ENCODE measurements at regions not wholly inside any gene's neighbourhood (a gene's known extent, or its start where the extent isn't known, plus 50 kb on each side); places are given as distances from the start of the nearest gene placed in this dataset.

DNA sequence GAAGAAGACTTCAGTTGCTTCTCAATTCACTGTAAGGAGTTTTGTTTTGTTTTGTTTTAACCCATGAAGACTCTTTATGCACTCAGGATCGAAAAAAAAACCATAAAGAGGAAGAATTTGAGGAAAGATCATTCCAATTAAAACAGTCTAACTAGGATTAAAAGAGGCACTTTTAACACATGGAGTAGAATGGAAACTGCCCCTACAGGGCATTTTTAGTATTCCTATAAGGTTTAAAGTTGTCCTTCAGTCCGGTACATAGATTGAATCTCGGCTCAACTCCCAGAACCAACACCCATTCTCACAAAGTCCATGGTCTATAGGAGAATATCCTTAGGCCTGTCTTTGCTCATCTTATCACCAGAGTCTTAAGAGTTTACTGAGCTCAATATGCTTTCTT lies 469.6 kb downstream of the DTWD2 start:
- no peaks in the 10 kb centered on the region for H3K4me1 Mint-ChIP-seq
- H3K27ac Mint-ChIP-seq, result no peak overlapping the region
- DNase-seq (ENCODE audit: low spot score), result no peak
- no peaks in the 10 kb centered on the region for H3K36me3 Mint-ChIP-seq
- no peak overlapping the region for H3K4me3 Mint-ChIP-seq
- CTCF ChIA-PET, result no interaction called here
- ATAC-seq, result no peak
- TF ChIP-seq, protein P1, sequence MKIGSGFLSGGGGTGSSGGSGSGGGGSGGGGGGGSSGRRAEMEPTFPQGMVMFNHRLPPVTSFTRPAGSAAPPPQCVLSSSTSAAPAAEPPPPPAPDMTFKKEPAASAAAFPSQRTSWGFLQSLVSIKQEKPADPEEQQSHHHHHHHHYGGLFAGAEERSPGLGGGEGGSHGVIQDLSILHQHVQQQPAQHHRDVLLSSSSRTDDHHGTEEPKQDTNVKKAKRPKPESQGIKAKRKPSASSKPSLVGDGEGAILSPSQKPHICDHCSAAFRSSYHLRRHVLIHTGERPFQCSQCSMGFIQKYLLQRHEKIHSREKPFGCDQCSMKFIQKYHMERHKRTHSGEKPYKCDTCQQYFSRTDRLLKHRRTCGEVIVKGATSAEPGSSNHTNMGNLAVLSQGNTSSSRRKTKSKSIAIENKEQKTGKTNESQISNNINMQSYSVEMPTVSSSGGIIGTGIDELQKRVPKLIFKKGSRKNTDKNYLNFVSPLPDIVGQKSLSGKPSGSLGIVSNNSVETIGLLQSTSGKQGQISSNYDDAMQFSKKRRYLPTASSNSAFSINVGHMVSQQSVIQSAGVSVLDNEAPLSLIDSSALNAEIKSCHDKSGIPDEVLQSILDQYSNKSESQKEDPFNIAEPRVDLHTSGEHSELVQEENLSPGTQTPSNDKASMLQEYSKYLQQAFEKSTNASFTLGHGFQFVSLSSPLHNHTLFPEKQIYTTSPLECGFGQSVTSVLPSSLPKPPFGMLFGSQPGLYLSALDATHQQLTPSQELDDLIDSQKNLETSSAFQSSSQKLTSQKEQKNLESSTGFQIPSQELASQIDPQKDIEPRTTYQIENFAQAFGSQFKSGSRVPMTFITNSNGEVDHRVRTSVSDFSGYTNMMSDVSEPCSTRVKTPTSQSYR (CRISPR knock-in tag; IDR thresholded peaks at IDR 0.05), result no peak
- TF ChIP-seq, protein P2, sequence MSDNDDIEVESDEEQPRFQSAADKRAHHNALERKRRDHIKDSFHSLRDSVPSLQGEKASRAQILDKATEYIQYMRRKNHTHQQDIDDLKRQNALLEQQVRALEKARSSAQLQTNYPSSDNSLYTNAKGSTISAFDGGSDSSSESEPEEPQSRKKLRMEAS (CRISPR knock-in tag; IDR thresholded peaks at IDR 0.05), result no peak
- TF ChIP-seq, protein P3, sequence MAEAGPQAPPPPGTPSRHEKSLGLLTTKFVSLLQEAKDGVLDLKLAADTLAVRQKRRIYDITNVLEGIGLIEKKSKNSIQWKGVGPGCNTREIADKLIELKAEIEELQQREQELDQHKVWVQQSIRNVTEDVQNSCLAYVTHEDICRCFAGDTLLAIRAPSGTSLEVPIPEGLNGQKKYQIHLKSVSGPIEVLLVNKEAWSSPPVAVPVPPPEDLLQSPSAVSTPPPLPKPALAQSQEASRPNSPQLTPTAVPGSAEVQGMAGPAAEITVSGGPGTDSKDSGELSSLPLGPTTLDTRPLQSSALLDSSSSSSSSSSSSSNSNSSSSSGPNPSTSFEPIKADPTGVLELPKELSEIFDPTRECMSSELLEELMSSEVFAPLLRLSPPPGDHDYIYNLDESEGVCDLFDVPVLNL (CRISPR knock-in tag; IDR thresholded peaks at IDR 0.05; ENCODE audit: borderline replicate concordance, low read depth), result no peak
- TF ChIP-seq ZNF138 (CRISPR knock-in tag; conservative IDR thresholded peaks at IDR 0.05), result no peak
- TF ChIP-seq, protein P4, sequence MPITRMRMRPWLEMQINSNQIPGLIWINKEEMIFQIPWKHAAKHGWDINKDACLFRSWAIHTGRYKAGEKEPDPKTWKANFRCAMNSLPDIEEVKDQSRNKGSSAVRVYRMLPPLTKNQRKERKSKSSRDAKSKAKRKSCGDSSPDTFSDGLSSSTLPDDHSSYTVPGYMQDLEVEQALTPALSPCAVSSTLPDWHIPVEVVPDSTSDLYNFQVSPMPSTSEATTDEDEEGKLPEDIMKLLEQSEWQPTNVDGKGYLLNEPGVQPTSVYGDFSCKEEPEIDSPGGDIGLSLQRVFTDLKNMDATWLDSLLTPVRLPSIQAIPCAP (CRISPR knock-in tag; IDR thresholded peaks at IDR 0.05), result no peak
- TF ChIP-seq, protein P5, sequence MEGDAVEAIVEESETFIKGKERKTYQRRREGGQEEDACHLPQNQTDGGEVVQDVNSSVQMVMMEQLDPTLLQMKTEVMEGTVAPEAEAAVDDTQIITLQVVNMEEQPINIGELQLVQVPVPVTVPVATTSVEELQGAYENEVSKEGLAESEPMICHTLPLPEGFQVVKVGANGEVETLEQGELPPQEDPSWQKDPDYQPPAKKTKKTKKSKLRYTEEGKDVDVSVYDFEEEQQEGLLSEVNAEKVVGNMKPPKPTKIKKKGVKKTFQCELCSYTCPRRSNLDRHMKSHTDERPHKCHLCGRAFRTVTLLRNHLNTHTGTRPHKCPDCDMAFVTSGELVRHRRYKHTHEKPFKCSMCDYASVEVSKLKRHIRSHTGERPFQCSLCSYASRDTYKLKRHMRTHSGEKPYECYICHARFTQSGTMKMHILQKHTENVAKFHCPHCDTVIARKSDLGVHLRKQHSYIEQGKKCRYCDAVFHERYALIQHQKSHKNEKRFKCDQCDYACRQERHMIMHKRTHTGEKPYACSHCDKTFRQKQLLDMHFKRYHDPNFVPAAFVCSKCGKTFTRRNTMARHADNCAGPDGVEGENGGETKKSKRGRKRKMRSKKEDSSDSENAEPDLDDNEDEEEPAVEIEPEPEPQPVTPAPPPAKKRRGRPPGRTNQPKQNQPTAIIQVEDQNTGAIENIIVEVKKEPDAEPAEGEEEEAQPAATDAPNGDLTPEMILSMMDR (IDR thresholded peaks at IDR 0.05), result no peak
- no peak for TF ChIP-seq MYBL2 (CRISPR knock-in tag; IDR thresholded peaks at IDR 0.05)
- no peak for TF ChIP-seq GRHL2 (CRISPR knock-in tag; IDR thresholded peaks at IDR 0.05; ENCODE audit: insufficient replicate concordance, severe bottlenecking)
- no peak for TF ChIP-seq MXD4 (CRISPR knock-in tag; IDR thresholded peaks at IDR 0.05; ENCODE audit: borderline replicate concordance)
- TF ChIP-seq NR1H2 (CRISPR knock-in tag; IDR thresholded peaks at IDR 0.05), result no peak
- TF ChIP-seq, protein P6, sequence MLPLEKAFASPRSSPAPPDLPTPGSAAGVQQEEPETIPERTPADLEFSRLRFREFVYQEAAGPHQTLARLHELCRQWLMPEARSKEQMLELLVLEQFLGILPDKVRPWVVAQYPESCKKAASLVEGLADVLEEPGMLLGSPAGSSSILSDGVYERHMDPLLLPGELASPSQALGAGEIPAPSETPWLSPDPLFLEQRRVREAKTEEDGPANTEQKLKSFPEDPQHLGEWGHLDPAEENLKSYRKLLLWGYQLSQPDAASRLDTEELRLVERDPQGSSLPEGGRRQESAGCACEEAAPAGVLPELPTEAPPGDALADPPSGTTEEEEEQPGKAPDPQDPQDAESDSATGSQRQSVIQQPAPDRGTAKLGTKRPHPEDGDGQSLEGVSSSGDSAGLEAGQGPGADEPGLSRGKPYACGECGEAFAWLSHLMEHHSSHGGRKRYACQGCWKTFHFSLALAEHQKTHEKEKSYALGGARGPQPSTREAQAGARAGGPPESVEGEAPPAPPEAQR (CRISPR knock-in tag; IDR thresholded peaks at IDR 0.05), result no peak
- no peak for TF ChIP-seq ETV6 (CRISPR knock-in tag; IDR thresholded peaks at IDR 0.05)
- no peak for TF ChIP-seq JAZF1 (CRISPR knock-in tag; IDR thresholded peaks at IDR 0.05)
- no peak for TF ChIP-seq RELA (CRISPR knock-in tag; IDR thresholded peaks at IDR 0.05; ENCODE audit: borderline replicate concordance)
- no peak for TF ChIP-seq ZNF317 (CRISPR knock-in tag; IDR thresholded peaks at IDR 0.05; ENCODE audit: borderline replicate concordance, low read depth)
- no peak for TF ChIP-seq FOXJ3 (CRISPR knock-in tag; IDR thresholded peaks at IDR 0.05; ENCODE audit: borderline replicate concordance)
- H3K27me3 Mint-ChIP-seq (ENCODE audit: low read depth), result no peaks in the 10 kb centered on the region
- H3K9me3 Mint-ChIP-seq, result no peaks in the 10 kb centered on the region
- POLR2A ChIA-PET, result no interaction called here

DNA sequence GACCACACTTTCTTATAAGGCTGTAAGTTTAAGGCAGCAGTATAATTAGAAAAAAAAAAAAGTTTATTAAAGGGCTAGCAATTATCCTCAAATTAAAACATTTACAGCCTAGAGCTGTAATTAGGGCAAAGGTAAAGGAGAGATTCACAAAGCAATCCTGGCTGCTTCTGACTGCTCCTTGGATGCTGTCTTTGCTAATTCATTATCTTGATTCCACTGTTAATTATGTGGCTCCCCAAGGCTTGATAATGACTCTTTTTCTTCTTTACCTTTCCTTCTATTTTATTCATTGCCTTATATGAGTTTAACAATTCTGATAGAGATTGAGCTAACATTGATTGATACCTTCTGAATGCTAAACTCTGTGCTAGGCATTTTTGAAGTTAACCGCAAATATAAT lies 476.5 kb downstream of the DTWD2 start:
- ChIA-PET CTCF (no interaction called here), POLR2A (no interaction called here)
- no peak for ATAC-seq
- no peak for DNase-seq (ENCODE audit: low spot score)
- Mint-ChIP-seq H3K4me3 (no peak overlapping the region), H3K27ac (no peak overlapping the region), H3K36me3 (no peaks in the 10 kb centered on the region), H3K27me3 (ENCODE audit: low read depth) (no peaks in the 10 kb centered on the region), H3K4me1 (no peaks in the 10 kb centered on the region), H3K9me3 (no peaks in the 10 kb centered on the region)
- TF ChIP-seq, protein P7, sequence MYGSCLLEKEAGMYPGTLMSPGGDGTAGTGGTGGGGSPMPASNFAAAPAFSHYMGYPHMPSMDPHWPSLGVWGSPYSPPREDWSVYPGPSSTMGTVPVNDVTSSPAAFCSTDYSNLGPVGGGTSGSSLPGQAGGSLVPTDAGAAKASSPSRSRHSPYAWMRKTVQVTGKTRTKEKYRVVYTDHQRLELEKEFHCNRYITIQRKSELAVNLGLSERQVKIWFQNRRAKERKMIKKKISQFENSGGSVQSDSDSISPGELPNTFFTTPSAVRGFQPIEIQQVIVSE (CRISPR knock-in tag; IDR thresholded peaks at IDR 0.05; ENCODE audit: borderline replicate concordance), result no peak
- TF ChIP-seq ZNF138 (CRISPR knock-in tag; conservative IDR thresholded peaks at IDR 0.05) (no peak), NFATC4 (CRISPR knock-in tag; IDR thresholded peaks at IDR 0.05) (no peak), PRRX2 (CRISPR knock-in tag; IDR thresholded peaks at IDR 0.05) (no peak), MXD4 (CRISPR knock-in tag; IDR thresholded peaks at IDR 0.05; ENCODE audit: borderline replicate concordance) (no peak), NR3C1 (CRISPR knock-in tag; conservative IDR thresholded peaks at IDR 0.05; ENCODE audit: low read depth) (no peak), ESRRA (CRISPR knock-in tag; IDR thresholded peaks at IDR 0.05; ENCODE audit: borderline replicate concordance) (no peak), SOX15 (CRISPR knock-in tag; IDR thresholded peaks at IDR 0.05) (no peak), ZNF396 (CRISPR knock-in tag; IDR thresholded peaks at IDR 0.05; ENCODE audit: borderline replicate concordance) (no peak), FOXJ3 (CRISPR knock-in tag; IDR thresholded peaks at IDR 0.05; ENCODE audit: borderline replicate concordance) (no peak)
- TF ChIP-seq, protein P8, sequence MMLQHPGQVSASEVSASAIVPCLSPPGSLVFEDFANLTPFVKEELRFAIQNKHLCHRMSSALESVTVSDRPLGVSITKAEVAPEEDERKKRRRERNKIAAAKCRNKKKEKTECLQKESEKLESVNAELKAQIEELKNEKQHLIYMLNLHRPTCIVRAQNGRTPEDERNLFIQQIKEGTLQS (CRISPR knock-in tag; conservative IDR thresholded peaks at IDR 0.05), result no peak
- TF ChIP-seq, protein P9, sequence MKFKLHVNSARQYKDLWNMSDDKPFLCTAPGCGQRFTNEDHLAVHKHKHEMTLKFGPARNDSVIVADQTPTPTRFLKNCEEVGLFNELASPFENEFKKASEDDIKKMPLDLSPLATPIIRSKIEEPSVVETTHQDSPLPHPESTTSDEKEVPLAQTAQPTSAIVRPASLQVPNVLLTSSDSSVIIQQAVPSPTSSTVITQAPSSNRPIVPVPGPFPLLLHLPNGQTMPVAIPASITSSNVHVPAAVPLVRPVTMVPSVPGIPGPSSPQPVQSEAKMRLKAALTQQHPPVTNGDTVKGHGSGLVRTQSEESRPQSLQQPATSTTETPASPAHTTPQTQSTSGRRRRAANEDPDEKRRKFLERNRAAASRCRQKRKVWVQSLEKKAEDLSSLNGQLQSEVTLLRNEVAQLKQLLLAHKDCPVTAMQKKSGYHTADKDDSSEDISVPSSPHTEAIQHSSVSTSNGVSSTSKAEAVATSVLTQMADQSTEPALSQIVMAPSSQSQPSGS (CRISPR knock-in tag; IDR thresholded peaks at IDR 0.05; ENCODE audit: borderline replicate concordance, low read depth), result no peak
